GM21515 (cell line): ENCODE measurements at regions not wholly inside any gene's neighbourhood (a gene's known extent, or its start where the extent isn't known, plus 50 kb on each side); places are given as distances from the start of the nearest gene placed in this dataset.
A peak's percentile ranks its signal among the peaks of the same experiment; 100 is the strongest.
"Not testable (repeated sequence)": the region's sequence is repeated elsewhere in the genome, so short reads cannot be mapped to it uniquely, and the experiment has no call there.

Experiments used
- ATAC-seq: cut with Tn5 transposase; IDR thresholded peaks from one replicate; pipeline ENCODE4 v1.9.1; 2021; ENCODE audit not compliant: unreplicated experiment

GRCh38 chr1:194487172-194487571 lies 1300.8 kb upstream of the B3GALT2 start:
- ATAC-seq, result no peak

GRCh38 chr1:194485432-194485831 lies 1299.0 kb upstream of the B3GALT2 start:
- no peak for ATAC-seq

GRCh38 chr1:194478731-194479130 lies 1292.3 kb upstream of the B3GALT2 start:
- ATAC-seq, result no peak

- ATAC-seq, result peak; percentile 76
Observed at GRCh38 chr1:194477908-194478307, 1291.5 kb upstream of the B3GALT2 start.

GRCh38 chr1:194476872-194477271 lies 1290.5 kb upstream of the B3GALT2 start:
- ATAC-seq, result no peak

GRCh38 chr1:194476351-194476750 lies 1289.9 kb upstream of the B3GALT2 start:
- no peak for ATAC-seq

- no peak for ATAC-seq
Observed at GRCh38 chr1:194474701-194475100, 1288.3 kb upstream of the B3GALT2 start.

GRCh38 chr1:194473766-194474165 lies 1287.4 kb upstream of the B3GALT2 start:
- ATAC-seq, result no peak

- ATAC-seq, result no peak
Observed at GRCh38 chr1:194469282-194469681, 1282.9 kb upstream of the B3GALT2 start.

- ATAC-seq, result no peak
Observed at GRCh38 chr1:194466706-194467105, 1280.3 kb upstream of the B3GALT2 start.

- ATAC-seq, result no peak
Observed at GRCh38 chr1:194447636-194448035, 1261.2 kb upstream of the B3GALT2 start.

- no peak for ATAC-seq
Observed at GRCh38 chr1:194445244-194445643, 1258.8 kb upstream of the B3GALT2 start.

- no peak for ATAC-seq
Observed at GRCh38 chr1:194442901-194443575, 1256.6 kb upstream of the B3GALT2 start.

- no peak for ATAC-seq
Observed at GRCh38 chr1:194437135-194437534, 1250.7 kb upstream of the B3GALT2 start.

GRCh38 chr1:194431121-194431520 lies 1244.7 kb upstream of the B3GALT2 start:
- no peak for ATAC-seq

- ATAC-seq, result no peak
Observed at GRCh38 chr1:194420706-194421105, 1234.3 kb upstream of the B3GALT2 start.

GRCh38 chr1:194419721-194420120 lies 1233.3 kb upstream of the B3GALT2 start:
- no peak for ATAC-seq

- ATAC-seq, result no peak
Observed at GRCh38 chr1:194410756-194411155, 1224.3 kb upstream of the B3GALT2 start.

GRCh38 chr1:194407238-194407637 lies 1220.8 kb upstream of the B3GALT2 start:
- not testable (repeated sequence) for ATAC-seq

- no peak for ATAC-seq
Observed at GRCh38 chr1:194394676-194395075, 1208.3 kb upstream of the B3GALT2 start.

GRCh38 chr1:194387531-194387930 lies 1201.1 kb upstream of the B3GALT2 start:
- no peak for ATAC-seq

- ATAC-seq, result no peak
Observed at GRCh38 chr1:194378517-194378916, 1192.1 kb upstream of the B3GALT2 start.

- no peak for ATAC-seq
Observed at GRCh38 chr1:194374649-194375048, 1188.2 kb upstream of the B3GALT2 start.
